ENCODE measurements at regions not wholly inside any gene's neighbourhood (a gene's known extent, or its start where the extent isn't known, plus 50 kb on each side); places are given as distances from the start of the nearest gene placed in this dataset.

- H3K9me3 ChIP-seq: no peaks in the 10 kb centered on the region
- no peak for DNase-seq (ENCODE audit: low spot score in 2 of 2)
- no peaks in the 10 kb centered on the region for H3K4me1 ChIP-seq
- no peaks in the 10 kb centered on the region for H3K27me3 ChIP-seq (ENCODE audit: low read depth)
- no peaks in the 10 kb centered on the region for H3K36me3 ChIP-seq (replicated peaks)
- in situ Hi-C loops (cut with MboI; ENCODE audit: low sequenced_read_pairs): no loop called here
- no peak overlapping the region for H3K4me3 ChIP-seq
These were observed 315.0 kb upstream of the NR3C2 start for GRCh38 chr4:148757171-148757570.

- Histone ChIP-seq H3K4me1 (no peaks in the 10 kb centered on the region), H3K4me3 (no peak overlapping the region), H3K9me3 (no peaks in the 10 kb centered on the region), H3K36me3 (replicated peaks) (no peaks in the 10 kb centered on the region), H3K27me3 (ENCODE audit: low read depth) (no peaks in the 10 kb centered on the region)
- DNase-seq (ENCODE audit: low spot score in 2 of 2): no peak
- in situ Hi-C loops (cut with MboI; ENCODE audit: low sequenced_read_pairs): no loop called here
These were observed 307.2 kb upstream of the NR3C2 start for GRCh38 chr4:148749403-148749802.

- Histone ChIP-seq H3K4me1 (no peaks in the 10 kb centered on the region), H3K36me3 (replicated peaks) (no peaks in the 10 kb centered on the region), H3K27me3 (ENCODE audit: low read depth) (no peaks in the 10 kb centered on the region), H3K9me3 (no peaks in the 10 kb centered on the region), H3K4me3 (no peak overlapping the region)
- in situ Hi-C loops (cut with MboI; ENCODE audit: low sequenced_read_pairs): no loop called here
- DNase-seq (ENCODE audit: low spot score in 2 of 2): no peak
These were observed 305.6 kb upstream of the NR3C2 start for GRCh38 chr4:148747721-148748268.

- Histone ChIP-seq H3K4me1 (no peaks in the 10 kb centered on the region), H3K9me3 (no peaks in the 10 kb centered on the region), H3K27me3 (ENCODE audit: low read depth) (no peaks in the 10 kb centered on the region), H3K4me3 (no peak overlapping the region), H3K36me3 (replicated peaks) (no peaks in the 10 kb centered on the region)
- in situ Hi-C loops (cut with MboI; ENCODE audit: low sequenced_read_pairs): no loop called here
- DNase-seq (ENCODE audit: low spot score in 2 of 2): no peak
These were observed 298.5 kb upstream of the NR3C2 start for GRCh38 chr4:148740701-148741100.

- Histone ChIP-seq H3K4me3 (no peak overlapping the region), H3K9me3 (no peaks in the 10 kb centered on the region), H3K36me3 (replicated peaks) (no peaks in the 10 kb centered on the region), H3K27me3 (ENCODE audit: low read depth) (no peaks in the 10 kb centered on the region), H3K4me1 (no peaks in the 10 kb centered on the region)
- DNase-seq (ENCODE audit: low spot score in 2 of 2): no peak
- in situ Hi-C loops (cut with MboI; ENCODE audit: low sequenced_read_pairs): no loop called here
These were observed 295.0 kb upstream of the NR3C2 start for GRCh38 chr4:148737061-148737770.

- in situ Hi-C loops (cut with MboI; ENCODE audit: low sequenced_read_pairs): no loop called here
- Histone ChIP-seq H3K27me3 (ENCODE audit: low read depth) (no peaks in the 10 kb centered on the region), H3K9me3 (no peaks in the 10 kb centered on the region), H3K4me3 (no peak overlapping the region), H3K36me3 (replicated peaks) (no peaks in the 10 kb centered on the region), H3K4me1 (peaks cover 7% of the 10 kb centered on the region; the same call in 1 of the 2 replicates)
- no peak for DNase-seq (ENCODE audit: low spot score in 2 of 2)
These were observed 293.4 kb upstream of the NR3C2 start for GRCh38 chr4:148735432-148736155.

GRCh38 chr4:148730766-148731165 lies 288.6 kb upstream of the NR3C2 start:
- Histone ChIP-seq H3K36me3 (replicated peaks) (no peaks in the 10 kb centered on the region), H3K4me3 (no peak overlapping the region), H3K9me3 (no peaks in the 10 kb centered on the region), H3K27me3 (ENCODE audit: low read depth) (no peaks in the 10 kb centered on the region), H3K4me1 (peaks cover 14% of the 10 kb centered on the region)
- peak in 1 of 2 experiments; percentile 46 for DNase-seq (ENCODE audit: low spot score in 2 of 2)
- in situ Hi-C loops (cut with MboI; ENCODE audit: low sequenced_read_pairs): no loop called here

GRCh38 chr4:148730082-148730640 lies 287.9 kb upstream of the NR3C2 start:
- Histone ChIP-seq H3K4me3 (no peak overlapping the region), H3K4me1 (peaks cover 14% of the 10 kb centered on the region), H3K9me3 (no peaks in the 10 kb centered on the region)

GRCh38 chr4:148717988-148718387 lies 275.8 kb upstream of the NR3C2 start:
- Histone ChIP-seq H3K27me3 (ENCODE audit: low read depth) (no peaks in the 10 kb centered on the region), H3K36me3 (replicated peaks) (no peaks in the 10 kb centered on the region), H3K4me3 (no peak overlapping the region), H3K9me3 (no peaks in the 10 kb centered on the region), H3K4me1 (no peaks in the 10 kb centered on the region)
- no peak for DNase-seq (ENCODE audit: low spot score in 2 of 2)
- in situ Hi-C loops (cut with MboI; ENCODE audit: low sequenced_read_pairs): no loop called here

More at GRCh38 chr4:148730082-148730640, 287.9 kb upstream of the NR3C2 start:
- peak in 1 of 2 experiments; percentile 92 for DNase-seq (ENCODE audit: low spot score in 2 of 2)
- no peaks in the 10 kb centered on the region for H3K36me3 ChIP-seq (replicated peaks)
- in situ Hi-C loops (cut with MboI; ENCODE audit: low sequenced_read_pairs): no loop called here
- H3K27me3 ChIP-seq (ENCODE audit: low read depth): no peaks in the 10 kb centered on the region

- DNase-seq (ENCODE audit: low spot score in 2 of 2): no peak
- Histone ChIP-seq H3K27me3 (ENCODE audit: low read depth) (no peaks in the 10 kb centered on the region), H3K4me1 (no peaks in the 10 kb centered on the region), H3K9me3 (no peaks in the 10 kb centered on the region), H3K36me3 (replicated peaks) (no peaks in the 10 kb centered on the region), H3K4me3 (no peak overlapping the region)
- in situ Hi-C loops (cut with MboI; ENCODE audit: low sequenced_read_pairs): no loop called here
These were observed 274.3 kb upstream of the NR3C2 start for GRCh38 chr4:148716431-148717052.

GRCh38 chr4:148704291-148704690 lies 262.1 kb upstream of the NR3C2 start:
- no peaks in the 10 kb centered on the region for H3K9me3 ChIP-seq
- in situ Hi-C loops (cut with MboI; ENCODE audit: low sequenced_read_pairs): no loop called here
- no peak overlapping the region for H3K4me3 ChIP-seq
- H3K27me3 ChIP-seq (ENCODE audit: low read depth): no peaks in the 10 kb centered on the region
- H3K36me3 ChIP-seq (replicated peaks): no peaks in the 10 kb centered on the region
- H3K4me1 ChIP-seq: no peaks in the 10 kb centered on the region
- no peak for DNase-seq (ENCODE audit: low spot score in 2 of 2)

- H3K27me3 ChIP-seq (ENCODE audit: low read depth): no peaks in the 10 kb centered on the region
- H3K9me3 ChIP-seq: no peaks in the 10 kb centered on the region
- H3K4me1 ChIP-seq: no peaks in the 10 kb centered on the region
- in situ Hi-C loops (cut with MboI; ENCODE audit: low sequenced_read_pairs): no loop called here
- no peak overlapping the region for H3K4me3 ChIP-seq
- no peaks in the 10 kb centered on the region for H3K36me3 ChIP-seq (replicated peaks)
- no peak for DNase-seq (ENCODE audit: low spot score in 2 of 2)
These were observed 252.5 kb upstream of the NR3C2 start for GRCh38 chr4:148694702-148695101.

GRCh38 chr4:148693913-148694649 lies 251.9 kb upstream of the NR3C2 start:
- Histone ChIP-seq H3K4me1 (no peaks in the 10 kb centered on the region), H3K36me3 (replicated peaks) (no peaks in the 10 kb centered on the region), H3K9me3 (no peaks in the 10 kb centered on the region), H3K4me3 (no peak overlapping the region), H3K27me3 (ENCODE audit: low read depth) (no peaks in the 10 kb centered on the region)
- no peak for DNase-seq (ENCODE audit: low spot score in 2 of 2)
- in situ Hi-C loops (cut with MboI; ENCODE audit: low sequenced_read_pairs): no loop called here
